ENCODE measurements at regions not wholly inside any gene's neighbourhood (a gene's known extent, or its start where the extent isn't known, plus 50 kb on each side); places are given as distances from the start of the nearest gene placed in this dataset.
"Not testable (repeated sequence)": the region's sequence is repeated elsewhere in the genome, so short reads cannot be mapped to it uniquely, and the experiment has no call there.

DNA sequence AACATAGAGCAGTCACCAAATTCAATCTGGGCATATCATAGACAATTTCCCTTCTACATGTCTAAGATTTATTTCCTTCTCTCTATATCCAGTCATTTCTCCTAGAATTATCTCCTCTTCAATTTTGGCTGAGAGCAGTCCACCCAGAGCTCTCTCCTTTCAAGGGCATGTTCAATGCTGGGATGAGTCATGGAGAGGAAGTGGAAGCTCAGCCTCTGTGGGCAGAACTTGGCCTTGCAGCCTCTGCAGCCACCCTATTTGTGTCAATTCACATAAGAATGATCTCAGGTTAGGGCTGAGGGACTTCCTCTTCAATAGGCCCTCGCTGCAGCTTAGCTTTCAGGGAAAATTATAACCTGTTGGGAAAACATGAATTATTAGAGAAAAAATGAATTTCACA lies 560.8 kb downstream of the POM121L12 start:
- no peak for DNase-seq

DNA sequence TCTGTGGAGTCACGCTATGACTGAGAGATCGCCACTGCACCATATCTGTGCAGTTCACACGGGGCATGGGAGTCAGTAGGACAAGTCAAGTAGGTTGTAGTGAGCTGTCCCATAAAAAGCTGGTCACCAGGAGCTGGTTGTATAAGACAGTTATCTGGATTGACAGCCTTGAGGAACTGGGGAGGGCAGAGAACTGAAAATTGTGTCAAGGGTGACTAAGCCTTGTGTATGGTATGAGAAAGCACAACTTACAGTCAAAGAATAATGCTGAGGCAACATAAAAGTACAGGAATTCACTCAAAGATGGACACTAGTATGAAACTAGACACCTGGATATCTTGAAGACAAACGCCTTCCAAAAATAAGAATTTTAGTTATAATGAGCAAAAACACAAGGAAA lies 564.9 kb downstream of the POM121L12 start:
- no peak for DNase-seq

DNA sequence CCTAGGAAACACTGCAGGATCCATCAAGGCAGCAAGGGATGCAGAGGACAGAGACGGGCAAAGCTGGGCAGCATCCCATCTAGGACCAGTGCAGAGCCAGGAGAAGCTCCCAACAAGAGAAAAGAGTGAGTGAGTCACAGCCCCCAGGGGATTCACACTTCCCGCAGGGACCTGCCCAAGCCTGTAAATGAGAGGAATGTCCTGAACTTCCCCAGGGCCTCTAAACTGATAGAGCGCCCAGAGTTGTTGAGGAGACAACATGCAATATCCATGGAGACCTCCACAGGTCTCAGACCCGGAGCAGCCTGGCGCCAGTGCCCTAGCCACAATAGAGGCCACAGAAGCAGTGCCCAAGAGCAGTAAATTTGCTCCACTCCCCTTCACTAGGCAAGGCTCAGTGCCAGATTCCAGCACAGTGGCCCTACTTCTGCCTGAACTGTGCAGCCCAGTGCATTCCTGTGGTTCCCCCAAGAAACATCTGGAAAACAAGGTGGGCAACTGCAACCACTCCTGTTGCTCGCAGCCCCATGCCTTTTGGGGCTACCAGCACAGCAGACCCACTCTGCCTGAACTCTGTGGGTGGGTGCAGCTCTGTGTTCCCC lies 567.5 kb downstream of the POM121L12 start:
- no peak for DNase-seq

GRCh38 chr7:53603461-53603860 lies 568.0 kb downstream of the POM121L12 start:
- no peak for DNase-seq

DNA sequence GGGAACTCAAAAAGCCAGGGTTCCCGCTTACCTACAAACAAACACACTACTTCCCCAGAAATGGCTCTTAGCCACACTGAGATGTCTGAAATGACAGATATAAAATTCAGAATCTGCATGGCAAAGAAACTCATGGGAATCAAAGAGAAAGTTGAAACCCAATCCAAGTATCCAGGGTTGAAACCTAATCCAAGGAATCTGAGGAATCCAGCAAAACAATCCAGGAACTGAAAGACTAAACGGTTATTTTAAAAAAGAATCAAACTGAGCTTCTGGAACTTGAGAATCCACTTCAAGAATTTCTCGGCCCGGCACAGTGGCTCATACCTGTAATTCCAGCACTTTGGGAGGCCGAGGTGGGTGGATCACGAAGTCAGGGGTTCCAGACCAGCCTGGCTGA lies 568.8 kb downstream of the POM121L12 start:
- DNase-seq = no peak

- DNase-seq = no peak
These were observed 572.5 kb downstream of the POM121L12 start for GRCh38 chr7:53607961-53608360.

- no peak for DNase-seq
These were observed 573.8 kb downstream of the POM121L12 start for GRCh38 chr7:53609185-53609584.

DNA sequence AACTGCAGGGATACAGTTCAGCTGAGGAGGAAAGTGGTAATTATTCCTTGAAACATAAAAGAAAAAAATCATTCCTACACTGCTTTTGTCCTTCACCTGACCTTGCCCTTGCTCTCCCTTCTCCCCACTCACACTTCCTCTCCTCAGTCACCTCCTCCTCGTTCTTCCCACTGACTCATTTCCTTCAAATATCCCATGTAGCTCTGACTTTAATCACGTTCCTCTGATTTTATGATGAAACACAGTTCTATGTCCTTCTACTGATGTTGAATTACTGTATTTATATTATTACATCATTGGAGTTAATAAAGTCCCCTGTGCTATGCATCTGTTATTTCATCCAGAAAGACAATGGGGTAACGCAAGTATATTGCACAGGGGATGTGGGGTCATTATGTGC lies 575.6 kb downstream of the POM121L12 start:
- no peak for DNase-seq

GRCh38 chr7:53624356-53624755 lies 588.9 kb downstream of the POM121L12 start:
- DNase-seq = no peak

DNA sequence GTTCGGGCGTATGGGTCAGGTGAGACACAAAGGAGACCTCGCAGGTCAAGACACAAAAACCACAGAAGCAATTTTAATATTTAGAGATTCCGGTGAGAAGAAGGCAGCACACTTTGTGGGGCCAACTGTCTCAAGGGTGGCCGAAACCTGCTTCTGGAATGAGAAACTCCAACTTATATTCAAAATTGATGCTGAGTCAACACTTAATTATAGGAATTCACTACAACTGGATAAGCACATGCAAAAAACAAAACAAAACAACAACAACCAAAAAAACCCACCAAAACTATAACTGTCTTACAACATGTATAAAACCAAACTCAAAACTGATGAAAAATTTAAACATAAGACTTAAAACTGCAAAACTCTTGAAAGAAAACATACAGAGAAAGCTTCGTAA lies 593.3 kb downstream of the POM121L12 start:
- DNase-seq = no peak

- not testable (repeated sequence) for DNase-seq
These were observed 599.8 kb downstream of the POM121L12 start for GRCh38 chr7:53635251-53635650.

DNA sequence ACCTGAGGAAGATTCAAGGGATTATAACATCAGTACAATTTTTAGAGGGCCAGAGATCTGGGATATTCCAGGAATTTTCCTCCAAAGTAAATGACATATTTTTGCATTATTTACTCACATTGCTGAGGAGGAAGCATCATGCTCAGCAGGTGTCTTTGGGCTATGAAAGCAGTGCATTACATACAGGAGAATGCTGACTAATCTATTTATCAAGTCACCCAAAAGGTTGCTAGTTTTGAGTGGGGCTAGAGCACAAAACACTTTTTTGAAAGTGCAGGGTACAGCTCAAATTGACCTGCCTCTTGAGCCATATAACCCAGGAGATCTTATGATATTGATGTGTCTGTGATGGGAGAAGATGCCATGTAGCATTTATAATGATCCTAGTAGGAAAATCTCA lies 603.1 kb downstream of the POM121L12 start:
- no peak for DNase-seq

DNA sequence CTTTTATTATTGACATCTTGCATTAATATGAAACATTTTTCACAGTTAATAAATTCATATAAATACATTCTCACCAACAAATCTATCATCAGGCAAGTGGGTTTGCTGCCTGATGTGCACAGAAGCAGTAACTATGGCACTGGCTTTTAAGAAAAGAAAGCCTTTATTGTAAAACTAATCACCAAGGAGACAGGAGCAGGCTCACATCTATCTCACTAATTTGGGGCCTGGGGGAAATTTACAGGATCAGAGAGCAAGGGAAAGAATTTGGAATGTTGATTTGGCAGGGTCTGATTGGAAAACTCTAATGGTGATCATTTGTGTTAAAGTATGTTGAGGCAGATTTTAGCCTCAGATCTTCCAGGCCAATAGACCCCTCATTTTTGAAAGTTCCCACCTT lies 605.7 kb downstream of the POM121L12 start:
- no peak for DNase-seq

GRCh38 chr7:53642361-53642760 lies 606.9 kb downstream of the POM121L12 start:
- DNase-seq = no peak

DNA sequence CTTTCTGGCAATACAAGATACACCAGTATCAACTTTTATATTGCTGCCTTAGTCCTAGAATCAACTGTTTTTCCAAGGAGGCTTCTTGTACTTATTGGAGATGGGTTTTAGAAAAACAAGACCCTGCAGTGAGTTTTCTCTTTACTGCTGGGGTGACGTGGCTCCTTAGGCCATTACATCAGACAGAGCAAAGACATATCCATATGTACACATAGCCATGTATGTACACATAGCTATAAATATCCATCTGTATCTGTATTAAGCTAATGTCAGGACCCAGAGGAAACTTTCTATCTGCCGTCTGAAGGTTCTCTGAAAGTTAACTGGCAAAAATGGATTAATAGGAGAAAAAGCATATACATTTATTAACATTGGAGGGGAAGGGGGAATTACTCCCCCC lies 607.4 kb downstream of the POM121L12 start:
- DNase-seq = no peak

DNA sequence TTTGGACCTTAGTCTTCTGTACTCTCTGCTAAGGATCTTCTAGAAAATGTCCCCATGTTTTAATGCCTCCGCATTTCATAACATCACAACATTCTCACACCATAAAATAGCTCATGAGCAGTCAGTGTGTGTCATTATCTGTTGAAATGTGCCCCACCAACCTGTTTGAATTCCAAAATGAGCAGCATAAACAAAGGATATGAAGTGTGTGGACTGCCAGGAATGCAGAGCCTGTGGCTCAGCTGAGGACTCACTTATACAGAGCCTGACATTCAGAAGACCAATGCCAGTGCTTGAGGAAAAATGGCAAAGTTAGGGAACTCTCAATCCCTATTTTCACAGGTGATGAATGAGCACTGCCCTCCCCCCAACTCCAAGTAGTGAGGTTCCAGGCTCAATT lies 621.4 kb downstream of the POM121L12 start:
- no peak for DNase-seq

- DNase-seq = no peak
These were observed 622.2 kb downstream of the POM121L12 start for GRCh38 chr7:53657586-53657985.

DNA sequence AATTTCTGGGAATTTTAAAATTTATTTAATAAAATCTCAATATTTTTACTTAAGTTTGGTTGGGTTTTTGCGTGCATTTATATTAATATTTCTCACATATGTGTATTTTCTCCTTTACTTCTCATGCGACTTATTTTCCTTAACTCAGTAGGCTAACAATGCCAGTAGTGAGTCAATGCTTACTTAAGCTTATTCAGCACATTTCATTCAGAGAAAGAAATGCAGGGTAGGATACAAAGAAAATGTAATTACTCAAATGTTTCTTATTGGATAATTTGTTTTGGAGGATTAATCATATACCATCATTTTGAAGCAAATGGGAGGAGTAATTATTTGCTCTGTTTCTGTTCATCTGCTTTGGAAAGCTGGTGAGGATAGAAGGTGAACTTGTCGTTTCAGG lies 623.5 kb downstream of the POM121L12 start:
- no peak for DNase-seq

- DNase-seq = no peak
These were observed 626.3 kb downstream of the POM121L12 start for GRCh38 chr7:53661645-53662217.

GRCh38 chr7:53672681-53673080 lies 637.2 kb downstream of the POM121L12 start:
- peak; percentile 4 for DNase-seq

- DNase-seq = no peak
These were observed 640.4 kb downstream of the POM121L12 start for GRCh38 chr7:53675835-53676234.

- no peak for DNase-seq
These were observed 649.3 kb downstream of the POM121L12 start for GRCh38 chr7:53684693-53685092.

DNA sequence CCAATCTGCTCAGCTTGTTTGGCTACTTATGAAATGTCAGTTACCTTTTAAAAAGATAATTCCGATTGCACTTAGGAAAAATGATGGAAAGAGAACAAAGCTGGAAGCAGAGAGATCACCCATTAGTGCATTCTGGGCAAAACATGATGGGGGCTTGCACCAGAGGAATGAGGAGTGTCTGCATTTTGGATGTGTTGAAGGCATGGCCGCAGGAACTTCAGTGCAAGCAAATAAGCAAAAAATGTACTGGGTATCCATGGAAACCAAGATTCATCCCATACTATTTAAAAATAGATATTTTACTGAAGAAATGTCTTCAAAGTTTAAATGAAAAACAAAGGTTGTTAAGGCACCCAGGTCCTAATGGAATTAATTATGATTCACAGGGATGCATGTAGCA lies 655.0 kb downstream of the POM121L12 start:
- no peak for DNase-seq

GRCh38 chr7:53697913-53698312 lies 662.5 kb downstream of the POM121L12 start:
- no peak for DNase-seq
